Activated CD8-positive, alpha-beta memory T cell treated with anti-CD3 and anti-CD28 coated beads for 48 hours (primary cell): ENCODE measurements at regions not wholly inside any gene's neighbourhood (a gene's known extent, or its start where the extent isn't known, plus 50 kb on each side); places are given as distances from the start of the nearest gene placed in this dataset.

ENCODE experiments used
- DNase-seq, 3 experiments: peaks; one replicate each; pipeline ENCODE4 v3.0.0-alpha.2; 2020; ENCODE audit warnings: low read depth in 2 of 3, low spot score in 2 of 3

DNA sequence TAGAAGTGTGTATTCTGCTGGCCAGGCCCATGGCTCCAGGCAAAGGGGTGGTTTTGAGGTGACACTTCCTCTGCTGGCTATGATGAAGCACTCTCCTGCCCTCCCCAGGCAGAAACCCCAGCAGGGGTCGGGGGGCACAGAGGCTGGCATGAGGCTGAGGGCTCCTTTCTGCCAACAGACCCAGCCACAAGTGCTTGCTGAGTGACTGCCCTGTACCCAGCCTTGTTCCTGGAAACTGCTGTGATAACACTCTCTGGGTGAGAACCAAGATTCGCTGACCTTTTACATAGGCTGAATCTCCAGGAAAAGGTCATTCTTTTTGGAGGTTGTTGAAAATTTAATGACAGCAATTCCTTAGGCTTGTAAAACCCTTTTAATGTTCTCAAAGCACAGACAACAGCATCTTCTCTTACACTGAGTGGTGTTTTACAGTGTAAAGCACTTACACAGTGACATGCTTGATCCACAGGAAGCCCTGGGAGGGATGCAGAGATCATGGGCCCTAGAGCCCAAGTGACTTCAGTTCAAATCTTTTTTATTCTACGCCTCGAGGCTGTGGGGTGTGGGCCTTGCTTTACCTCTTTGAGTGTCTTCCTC, 155.5 kb upstream of the FGGY start:
- DNase-seq = no peak

DNA sequence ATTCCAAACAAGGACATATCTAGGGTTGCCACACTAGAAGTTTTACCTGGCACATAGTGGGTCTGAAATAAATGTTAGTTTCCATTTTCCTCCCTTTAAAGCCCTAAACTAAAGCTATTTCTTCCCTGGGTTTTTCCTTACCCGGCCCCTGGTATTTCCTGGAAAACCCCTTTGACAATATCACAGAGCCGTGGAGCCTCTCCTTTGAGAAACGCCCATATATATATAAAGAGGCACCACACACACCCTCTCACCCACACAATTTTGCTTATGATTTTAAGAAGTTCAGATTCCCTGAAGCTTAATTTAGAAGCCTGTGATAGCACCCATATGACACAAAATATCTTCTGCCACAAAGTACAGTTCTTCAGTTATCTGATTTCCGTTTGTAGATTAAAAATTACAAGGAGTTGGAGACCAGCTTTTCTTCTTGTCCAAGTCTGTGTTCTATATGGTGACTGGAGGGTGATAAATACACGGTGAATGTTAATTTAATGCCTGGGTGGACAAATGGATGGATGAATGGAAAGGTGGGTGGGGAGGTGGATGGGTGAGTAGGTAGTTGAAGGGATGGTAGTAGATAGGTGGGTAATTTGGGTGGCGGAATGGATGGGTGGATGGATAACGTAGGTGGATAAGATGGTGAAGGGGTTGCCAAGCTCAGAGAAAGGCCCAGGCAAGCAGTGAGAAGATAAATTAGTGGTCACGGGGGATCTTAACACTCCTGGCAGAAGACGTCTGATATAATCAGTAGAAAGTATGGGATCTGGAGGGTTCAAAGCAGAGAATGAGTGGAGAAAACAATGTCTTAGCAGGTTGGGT, 154.4 kb upstream of the FGGY start:
- no peak for DNase-seq

DNA sequence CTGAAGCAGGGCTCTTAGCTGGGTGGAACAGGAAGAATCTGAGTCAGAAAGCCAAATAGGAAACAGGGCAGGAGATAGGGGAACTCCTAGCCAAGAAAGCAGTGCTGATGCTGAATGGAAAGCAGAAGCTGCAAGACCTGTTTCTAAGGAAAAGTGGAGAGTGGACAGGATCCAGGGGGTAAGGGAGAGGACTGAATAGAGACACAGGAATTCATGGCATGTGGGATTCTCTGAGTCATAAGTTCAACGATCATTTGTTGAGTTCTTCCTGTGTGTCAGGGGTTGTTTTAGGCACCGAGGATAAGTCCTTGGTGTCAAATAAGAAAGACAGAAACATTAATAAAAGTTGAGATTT, 153.8 kb upstream of the FGGY start:
- no peak for DNase-seq

DNA sequence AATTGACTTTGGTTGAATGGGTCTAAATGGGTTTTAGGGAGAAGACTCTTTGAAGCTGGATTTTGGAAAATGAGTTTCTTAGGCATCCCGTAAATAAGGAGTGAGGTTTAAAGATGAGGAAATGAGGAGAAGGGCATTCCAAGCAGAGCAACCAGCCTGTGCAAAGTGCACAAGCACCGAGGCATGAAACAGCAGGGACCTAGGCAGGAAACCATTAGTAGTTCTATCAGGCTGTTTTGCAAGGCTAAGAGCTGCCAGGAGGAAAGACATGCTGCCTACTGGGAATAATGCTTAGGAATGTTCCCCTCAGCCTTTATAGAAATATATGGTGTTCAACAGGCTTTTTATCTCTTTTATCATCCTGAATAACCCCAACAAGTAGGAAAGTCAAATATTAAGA, 153.1 kb upstream of the FGGY start:
- no peak for DNase-seq

DNA sequence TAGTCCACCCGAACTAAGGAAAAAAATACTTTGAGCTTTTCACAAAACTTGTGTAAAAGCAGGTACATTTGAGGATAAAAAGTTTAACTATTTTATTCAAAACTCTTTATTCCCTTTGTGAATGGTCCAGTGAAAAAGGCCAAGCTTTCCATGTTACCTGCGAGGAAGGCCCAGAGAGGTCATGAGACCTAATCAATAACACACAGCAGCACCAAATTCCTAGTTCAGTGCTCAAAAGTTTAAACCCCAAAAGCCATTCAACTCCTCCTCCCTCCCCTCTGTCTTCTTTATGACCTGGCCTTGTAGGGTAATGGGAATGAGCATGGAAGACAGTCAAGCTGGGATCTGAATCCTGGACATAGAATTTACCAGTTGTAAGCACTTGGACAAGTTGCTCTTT, 151.9 kb upstream of the FGGY start:
- no peak for DNase-seq

DNA sequence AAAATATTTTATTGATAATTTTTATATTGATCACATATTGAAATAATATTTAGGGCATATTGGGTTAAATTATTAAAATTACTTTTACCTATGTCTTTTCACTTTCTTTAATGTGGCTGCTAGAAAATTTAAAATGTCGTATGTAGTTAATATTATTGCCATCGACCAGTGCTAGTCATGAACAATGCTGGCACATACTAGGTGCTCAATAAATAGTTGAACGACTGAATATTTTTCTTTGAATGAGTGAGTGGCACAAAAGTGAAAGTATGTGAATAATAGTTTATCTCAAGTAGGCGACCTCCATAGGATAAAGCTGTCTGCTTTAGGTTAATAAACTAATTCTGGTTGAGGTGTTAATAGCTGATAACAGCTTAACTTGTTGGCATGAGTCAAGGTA, 150.8 kb upstream of the FGGY start:
- DNase-seq = no peak

DNA sequence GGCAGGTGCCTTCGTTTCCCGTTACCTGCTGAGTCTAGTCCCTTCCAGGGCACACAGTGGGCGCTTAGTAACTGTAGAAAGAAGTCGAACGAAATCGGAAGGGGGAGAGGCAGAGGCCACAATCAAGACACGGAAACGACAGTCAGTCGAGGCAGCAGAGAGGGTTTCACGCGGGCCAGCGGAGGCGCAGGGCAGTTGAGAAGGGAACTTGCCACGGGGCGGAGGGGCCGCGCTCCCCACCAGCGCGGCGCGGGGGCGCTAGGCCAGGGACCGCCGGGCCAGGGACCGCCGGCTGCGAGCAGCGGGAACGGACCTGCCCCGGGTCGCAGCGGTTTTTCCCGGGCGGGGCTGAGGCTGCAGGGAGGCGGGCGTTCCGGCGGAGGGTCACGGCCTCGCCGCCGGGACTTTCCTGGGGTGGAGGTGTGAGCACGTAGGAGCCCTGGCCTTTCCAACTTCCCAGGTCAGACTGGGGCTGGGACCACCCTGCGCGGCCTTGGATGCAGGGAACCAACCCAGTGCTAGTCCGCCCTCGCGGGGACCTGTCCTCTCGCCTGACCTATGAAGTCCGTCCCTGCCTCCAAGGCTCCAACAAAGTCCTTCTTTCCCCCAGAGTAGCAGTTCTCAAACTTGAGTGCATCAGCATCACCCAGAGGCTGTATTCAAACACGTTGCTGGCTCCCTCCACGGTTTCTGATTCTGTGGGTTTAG, 150.1 kb upstream of the FGGY start:
- peak; percentile 19 to 47 (median 36) for DNase-seq

DNA sequence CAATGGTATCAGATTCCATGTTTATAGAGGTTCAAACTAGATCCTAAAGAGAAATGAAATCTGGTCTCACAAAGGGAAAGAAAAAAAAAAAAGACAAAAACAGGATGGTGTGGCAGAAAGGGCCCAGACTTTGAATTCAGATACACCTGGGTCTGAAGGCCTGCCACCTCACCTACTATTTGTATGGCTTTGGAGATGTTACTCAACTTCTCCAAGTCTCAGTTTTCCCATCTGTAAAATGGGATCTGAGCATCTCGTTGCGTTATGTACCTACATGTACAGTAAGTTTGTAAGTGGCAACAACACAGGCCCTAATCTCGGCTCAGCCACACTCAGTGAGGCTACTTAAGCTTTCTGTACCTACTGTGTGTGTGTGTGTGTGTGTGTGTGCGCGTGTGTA, 147.5 kb upstream of the FGGY start:
- DNase-seq = no peak

DNA sequence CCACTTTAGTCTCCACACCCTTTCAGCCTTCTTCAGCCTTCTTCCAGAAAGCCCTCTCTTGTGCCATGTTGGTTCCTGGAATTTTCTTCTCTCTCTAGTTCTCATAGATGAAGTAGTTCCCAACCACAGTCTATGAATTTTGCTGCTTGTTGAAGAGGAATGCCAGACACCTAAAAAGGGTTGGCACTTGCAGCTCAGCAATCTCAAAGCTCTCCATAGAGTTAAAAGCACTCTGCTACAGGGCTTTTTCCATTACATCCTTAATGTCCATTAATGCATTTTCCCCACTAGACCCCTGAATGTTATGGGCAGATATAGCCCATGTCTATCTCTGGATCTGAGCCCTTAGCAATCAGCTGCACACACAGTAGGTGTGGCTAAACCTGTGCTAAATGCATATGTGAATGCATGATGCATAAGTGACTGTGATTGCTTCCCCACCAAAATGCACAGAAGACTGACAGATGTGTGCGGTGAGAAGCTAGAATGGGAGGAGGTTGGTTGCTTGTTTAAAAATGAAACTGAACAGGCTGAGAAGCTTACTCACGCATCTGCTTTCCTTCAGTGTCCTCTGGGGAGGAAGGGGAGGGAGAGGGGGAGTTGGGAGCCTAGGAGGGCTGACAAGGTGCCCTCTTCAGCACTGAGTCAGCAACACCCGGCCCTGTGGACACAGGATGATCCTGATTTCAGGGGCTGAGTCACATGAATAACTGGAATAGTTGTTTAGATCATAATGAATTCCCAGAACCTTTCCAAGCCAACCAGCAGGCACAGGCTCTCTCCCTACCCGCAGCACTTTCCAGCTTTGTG, 146.1 kb upstream of the FGGY start:
- DNase-seq = no peak

DNA sequence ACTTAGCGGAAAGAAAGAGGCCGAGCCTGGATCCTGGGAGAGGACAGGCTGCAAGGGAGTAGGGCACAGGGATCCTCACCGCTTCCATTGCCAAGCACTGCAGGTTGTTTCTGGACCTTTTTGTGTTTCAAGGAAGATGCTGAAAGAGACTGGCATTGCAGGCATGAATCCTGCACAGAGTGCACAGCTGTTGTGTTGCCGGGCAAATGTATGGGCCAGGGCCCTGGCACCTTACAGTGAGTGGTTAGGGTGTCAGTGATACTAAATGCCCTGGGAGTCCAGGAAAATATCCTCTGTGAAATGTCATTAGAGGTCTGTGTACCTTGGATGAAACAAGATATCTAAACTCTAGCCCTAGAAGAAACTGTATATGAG, 145.5 kb upstream of the FGGY start:
- DNase-seq = no peak

DNA sequence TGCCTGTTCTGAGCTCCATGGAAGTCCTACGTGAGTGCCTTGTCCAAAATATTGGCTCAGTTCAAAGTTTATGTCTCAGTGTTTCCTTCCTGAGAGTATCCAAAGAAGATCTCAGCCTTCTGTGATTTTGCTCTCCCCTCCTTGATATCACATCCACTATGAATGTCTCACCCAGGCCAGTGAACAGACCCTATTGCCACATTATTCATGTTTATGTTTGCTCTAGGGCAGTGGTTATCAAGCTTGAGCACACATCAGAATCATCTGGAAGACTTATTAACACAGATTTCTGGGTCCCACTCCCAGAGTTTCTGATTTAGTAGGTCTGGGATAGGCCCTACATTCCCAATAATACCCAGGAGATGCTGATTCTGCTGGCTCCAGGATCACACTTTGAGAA, 145.0 kb upstream of the FGGY start:
- DNase-seq = no peak

DNA sequence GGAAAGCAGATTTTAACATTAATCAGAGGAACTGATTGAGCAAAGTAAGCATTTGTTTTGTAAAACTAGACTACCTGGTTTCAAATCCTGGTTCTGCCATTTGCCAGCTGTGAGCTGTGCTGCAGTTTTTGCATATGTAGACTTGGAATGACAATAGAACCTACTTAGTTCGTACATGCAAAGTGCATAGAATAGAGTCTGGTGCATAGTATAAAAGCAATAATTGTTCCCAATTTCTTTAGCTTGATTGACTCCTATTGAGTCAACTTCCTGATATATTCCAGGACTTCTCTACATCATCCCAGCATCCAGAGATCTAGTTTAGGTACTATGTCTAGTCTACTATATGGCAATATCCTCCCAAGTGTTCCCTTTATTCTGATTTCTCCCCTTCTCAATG, 144.4 kb upstream of the FGGY start:
- no peak for DNase-seq

DNA sequence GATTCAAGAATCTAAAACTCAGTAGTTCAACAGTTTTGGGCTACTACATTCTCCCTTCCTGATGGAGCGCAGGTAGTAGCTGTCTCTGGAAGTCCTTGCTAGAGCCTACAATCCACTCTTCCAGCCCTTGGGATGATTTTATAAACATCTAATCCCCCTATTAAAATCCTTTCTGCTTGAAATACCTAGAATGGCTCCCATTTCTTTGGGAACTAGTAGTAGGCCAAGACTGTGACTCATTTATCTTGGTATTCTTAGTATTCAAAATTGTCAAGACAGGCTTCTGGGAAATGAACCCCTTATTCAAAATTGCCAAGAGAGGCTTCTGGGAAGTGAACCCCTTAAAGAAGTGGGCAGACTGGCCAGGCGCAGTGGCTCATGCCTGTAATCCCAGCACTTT, 142.5 kb upstream of the FGGY start:
- DNase-seq = no peak

DNA sequence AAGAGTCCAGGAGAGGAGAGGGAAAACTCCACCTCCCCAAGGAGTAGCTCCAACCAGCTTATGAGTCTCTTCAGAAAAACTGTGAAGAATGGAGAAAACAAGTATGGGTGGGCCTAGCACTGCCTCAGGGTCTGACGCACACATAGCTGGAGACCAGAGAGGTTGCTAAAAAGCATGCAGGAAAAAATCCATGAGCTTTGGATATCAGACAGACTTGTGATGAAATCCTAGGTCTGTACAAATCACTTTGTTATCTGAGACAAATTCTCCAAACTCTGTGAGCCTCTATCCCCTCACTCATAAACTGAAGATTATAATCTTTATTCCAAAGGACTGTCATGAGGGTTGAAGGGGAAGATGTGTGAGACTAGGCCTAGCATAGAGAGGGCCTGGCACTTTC, 141.5 kb upstream of the FGGY start:
- no peak for DNase-seq

DNA sequence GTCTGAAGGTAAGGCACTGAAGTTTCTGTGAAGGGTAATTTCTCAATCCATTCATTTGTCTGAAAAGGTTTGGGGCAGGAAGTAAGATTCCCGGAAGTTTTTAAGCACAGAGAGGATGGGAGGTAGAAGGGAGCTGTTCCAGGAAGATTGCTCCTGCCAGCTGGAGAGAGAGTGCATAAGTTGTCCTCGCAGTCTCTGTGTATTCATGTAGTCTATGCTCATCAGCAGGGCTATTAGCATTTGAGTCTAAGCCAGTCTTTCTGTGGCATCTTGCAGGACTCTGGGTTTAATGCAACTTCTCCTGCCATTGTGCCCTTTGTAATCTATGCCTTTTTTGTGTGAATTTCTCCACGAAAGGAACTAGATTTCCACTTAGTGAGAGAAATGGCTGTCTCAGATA, 140.8 kb upstream of the FGGY start:
- no peak for DNase-seq

DNA sequence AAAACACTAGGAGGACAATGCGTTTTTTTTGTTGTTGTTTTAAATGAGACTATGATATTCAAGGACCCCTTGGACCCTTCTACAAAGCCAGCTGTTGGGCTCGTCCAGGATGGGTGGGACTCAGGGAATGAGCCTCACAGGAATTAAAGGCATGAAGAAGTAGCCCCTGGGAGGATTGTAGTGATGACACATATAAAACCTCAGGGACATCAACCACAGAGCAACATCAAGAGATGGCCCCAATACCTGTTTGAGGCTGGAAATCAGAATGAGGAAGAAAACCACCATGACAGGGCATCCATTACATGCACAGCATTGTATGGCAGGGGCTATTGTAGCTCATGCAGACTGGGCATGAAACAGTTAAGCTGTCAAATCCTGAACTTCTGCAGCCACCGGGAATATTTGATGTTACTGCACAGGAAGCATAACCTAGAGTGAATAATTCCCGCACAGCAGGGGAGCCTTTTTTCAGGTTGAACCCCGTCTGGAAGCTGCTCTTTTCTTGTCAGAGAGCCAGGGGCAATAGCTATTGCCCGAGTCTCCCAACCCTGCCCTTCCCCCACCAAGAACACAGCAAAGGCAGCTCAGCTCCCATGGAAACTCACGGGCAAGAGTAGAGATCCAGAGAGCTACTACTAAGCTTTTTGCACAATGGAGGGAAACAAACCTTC, 140.2 kb upstream of the FGGY start:
- no peak for DNase-seq

DNA sequence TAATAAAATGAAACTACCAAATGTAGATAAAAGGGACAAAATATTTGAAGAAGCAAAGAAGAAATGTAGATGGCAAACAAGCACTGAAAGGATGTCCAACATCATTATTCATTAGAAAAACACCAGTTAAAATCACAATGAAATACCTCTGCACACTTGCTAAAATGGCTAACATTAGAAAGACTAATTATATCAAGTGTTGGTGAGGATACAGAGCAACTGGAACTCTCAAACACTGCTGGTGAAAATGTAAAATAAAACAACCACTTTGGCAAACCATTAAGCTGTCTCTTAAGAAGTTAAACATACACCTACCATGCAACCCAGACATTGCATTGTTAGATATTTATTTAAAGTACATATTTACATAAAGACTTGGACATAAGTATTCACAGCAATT, 138.6 kb upstream of the FGGY start:
- no peak for DNase-seq

DNA sequence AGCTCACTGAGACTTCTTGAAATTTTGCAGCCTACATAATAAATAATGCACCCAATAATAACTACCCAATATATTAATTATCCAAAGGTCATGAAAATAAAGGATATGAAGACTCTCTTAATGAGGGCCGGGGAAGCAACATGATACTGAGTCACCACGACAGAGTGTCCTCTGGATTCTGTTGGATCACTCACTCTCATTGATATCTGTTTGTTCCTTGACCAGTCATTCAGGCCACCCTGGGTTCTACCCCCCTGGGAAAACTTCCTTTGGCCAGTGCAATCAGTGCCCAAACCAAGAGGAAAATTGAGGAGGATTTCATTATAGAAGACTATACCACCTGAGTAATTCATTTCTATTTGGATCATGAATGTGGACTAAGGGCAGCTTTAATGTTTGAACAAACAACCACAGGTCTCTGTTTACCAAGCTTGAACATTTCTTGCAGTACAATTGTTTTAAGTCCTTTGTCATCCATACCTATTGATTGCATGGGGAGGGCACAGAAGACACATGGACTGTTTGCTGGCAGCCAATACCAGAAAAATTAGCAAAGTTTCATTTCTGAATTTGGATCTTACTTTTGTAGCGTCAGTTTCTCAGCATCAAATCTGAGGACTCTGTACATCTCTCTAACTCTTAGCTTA, 137.2 kb upstream of the FGGY start:
- DNase-seq = no peak

DNA sequence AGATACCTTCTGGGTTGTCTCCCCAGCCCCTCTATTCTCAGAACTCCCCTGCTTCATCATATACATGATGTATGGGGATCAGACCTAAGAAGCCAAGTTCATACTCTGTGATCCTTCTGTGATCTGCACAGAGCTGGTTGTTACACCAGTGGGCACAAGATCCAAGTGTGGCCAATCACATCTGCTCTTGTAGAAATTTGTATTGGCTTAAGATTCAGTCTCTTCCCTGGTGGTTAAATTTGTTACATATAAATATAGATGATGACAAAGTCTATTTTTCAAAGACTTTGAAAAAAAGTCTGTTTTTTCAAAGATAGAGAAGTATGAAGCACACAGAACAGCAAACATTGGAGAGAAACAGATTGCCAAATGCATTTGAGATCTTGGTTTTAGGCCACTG, 135.8 kb upstream of the FGGY start:
- DNase-seq = no peak

DNA sequence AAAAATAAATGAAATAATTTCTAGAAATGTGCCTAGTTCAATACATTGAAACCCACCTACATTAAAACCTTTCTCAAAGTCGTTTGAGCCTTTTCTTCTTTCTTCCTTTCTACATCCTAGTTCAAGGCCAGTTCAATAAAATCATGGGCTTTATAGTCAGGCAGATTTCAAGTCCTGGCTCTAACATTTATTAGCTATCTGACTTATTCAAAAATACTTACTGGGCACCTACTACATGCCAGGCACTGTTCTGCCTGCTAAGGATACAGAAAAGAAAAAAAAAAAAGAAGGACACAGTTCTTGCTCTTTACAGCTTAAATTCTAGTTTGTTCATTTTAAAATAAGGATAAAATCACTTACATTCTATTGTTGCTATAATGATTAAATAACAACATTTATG, 134.2 kb upstream of the FGGY start:
- DNase-seq = no peak
